CD4-positive, alpha-beta T cell (primary cell): ENCODE measurements at regions not wholly inside any gene's neighbourhood (a gene's known extent, or its start where the extent isn't known, plus 50 kb on each side); places are given as distances from the start of the nearest gene placed in this dataset.

Experiments used
- ATAC-seq: fragments of 200-7000 bp; cut with Tn5 transposase; one replicate; pipeline ENCODE4 v1.10.0; 2022; ENCODE audit warnings: mild to moderate bottlenecking; ENCODE audit not compliant: poor library complexity
- CTCF ChIA-PET: fragments of 350-600 bp; sonication (Branson Sonifier 250); formaldehyde crosslinking; loops from one replicate; lab custom pipeline; 2021; ENCODE audit warnings: antibody characterized with exemption, inconsistent platforms; lab: Charles Lee
- POLR2A ChIA-PET: fragments of 350-600 bp; sonication (Branson Sonifier 250); formaldehyde crosslinking; loops from one replicate; lab custom pipeline; 2021; ENCODE audit warnings: antibody characterized with exemption, inconsistent platforms; lab: Charles Lee
- DNase-seq, 14 experiments: peaks; one replicate each; pipeline ENCODE4 v3.0.0-alpha.2; 2013 to 2020; ENCODE audit warnings: mixed read lengths in 2 of 14
- H3K27ac ChIP-seq, 2 donors: one replicate each; pipeline versions ENCODE4 v1.5.1 to v1.7.0; 2013; ENCODE audit warnings: low read length in 2 of 2, low read depth in 1 of 2, mild to moderate bottlenecking in 1 of 2
- H3K27me3 ChIP-seq, 2 experiments: 1 replicate in 1 of 2; 2 replicates in 1 of 2; pipeline versions ENCODE4 v1.6.1 to v1.7.0; 2013; ENCODE audit warnings: low read length in 2 of 2, control low read depth in 1 of 2, mild to moderate bottlenecking in 1 of 2, moderate library complexity in 1 of 2; ENCODE audit not compliant: insufficient read depth in 2 of 2, control insufficient read depth in 1 of 2
- H3K36me3 ChIP-seq: one replicate; pipeline ENCODE4 v1.6.1; 2013; ENCODE audit warnings: low read length, control low read depth; ENCODE audit not compliant: insufficient read depth
- H3K4me1 ChIP-seq: one replicate; pipeline ENCODE4 v1.6.1; 2013; ENCODE audit warnings: low read length, control low read depth; ENCODE audit not compliant: insufficient read depth
- H3K4me3 ChIP-seq: one replicate; pipeline ENCODE4 v1.5.1; 2013; ENCODE audit warnings: mild to moderate bottlenecking, low read length, moderate library complexity
- H3K9me3 ChIP-seq, 2 experiments: 1 replicate in 1 of 2; 2 replicates in 1 of 2; pipeline versions ENCODE4 v1.6.1 to v1.7.0; 2013; ENCODE audit warnings: low read length in 2 of 2, mild to moderate bottlenecking in 2 of 2, control low read depth in 1 of 2, moderate library complexity in 1 of 2; ENCODE audit not compliant: control insufficient read depth in 1 of 2, insufficient read depth in 1 of 2
- H3K27ac Mint-ChIP-seq: one replicate; pipeline ENCODE4 v1.8.0; 2020; ENCODE audit warnings: mixed read lengths
- H3K27me3 Mint-ChIP-seq: one replicate; pipeline ENCODE4 v1.8.0; 2021; ENCODE audit warnings: mixed read lengths
- H3K36me3 Mint-ChIP-seq: one replicate; pipeline ENCODE4 v1.8.0; 2021; ENCODE audit warnings: low read depth, mixed read lengths
- H3K4me1 Mint-ChIP-seq: one replicate; pipeline ENCODE4 v1.8.0; 2021; ENCODE audit warnings: low read depth, mixed read lengths
- H3K4me3 Mint-ChIP-seq: one replicate; pipeline ENCODE4 v1.8.0; 2020; ENCODE audit warnings: mild to moderate bottlenecking, mixed read lengths
- H3K9me3 Mint-ChIP-seq: one replicate; pipeline ENCODE4 v1.8.0; 2020; ENCODE audit warnings: mixed read lengths
- intact Hi-C, 2 experiments: fragments of 100-400 bp; cut with DNase I in 1 of 2; cut with micrococcal nuclease in 1 of 2; formaldehyde crosslinking; loops; one replicate each; pipeline versions ENCODE4 v1.15.1 to v1.9.0; 2023 to 2025; cut with DNase I, micrococcal nuclease
- TF ChIP-seq, protein P1 (sequence below): fragments of 200-600 bp; IDR thresholded peaks from one replicate; pipeline ENCODE4 v1.8.0; 2022; ENCODE audit warnings: antibody characterized with exemption, mild to moderate bottlenecking

GRCh38 chr9:29966247-29966646, 2393.0 kb upstream of the C9orf72 start:
- Histone ChIP-seq H3K27ac (no peak overlapping the region), H3K4me1 (no peaks in the 10 kb centered on the region), H3K9me3 (peaks cover 0 to 15% of the 10 kb centered on the region in 2 experiments), H3K27me3 (no peaks in the 10 kb centered on the region), H3K36me3 (no peaks in the 10 kb centered on the region), H3K4me3 (no peak overlapping the region)
- ChIA-PET POLR2A (no interaction called here), CTCF (interaction anchor here (1.0 kb wide), 1 partner anchor 44 kb away, joined by 3 read pairs; no protein-coding TSS in a partner anchor)
- Mint-ChIP-seq H3K27ac (no peak overlapping the region), H3K9me3 (no peaks in the 10 kb centered on the region), H3K4me1 (no peaks in the 10 kb centered on the region), H3K36me3 (no peaks in the 10 kb centered on the region), H3K27me3 (no peaks in the 10 kb centered on the region), H3K4me3 (no peak overlapping the region)
- no peak for ATAC-seq
- TF ChIP-seq, protein P1, sequence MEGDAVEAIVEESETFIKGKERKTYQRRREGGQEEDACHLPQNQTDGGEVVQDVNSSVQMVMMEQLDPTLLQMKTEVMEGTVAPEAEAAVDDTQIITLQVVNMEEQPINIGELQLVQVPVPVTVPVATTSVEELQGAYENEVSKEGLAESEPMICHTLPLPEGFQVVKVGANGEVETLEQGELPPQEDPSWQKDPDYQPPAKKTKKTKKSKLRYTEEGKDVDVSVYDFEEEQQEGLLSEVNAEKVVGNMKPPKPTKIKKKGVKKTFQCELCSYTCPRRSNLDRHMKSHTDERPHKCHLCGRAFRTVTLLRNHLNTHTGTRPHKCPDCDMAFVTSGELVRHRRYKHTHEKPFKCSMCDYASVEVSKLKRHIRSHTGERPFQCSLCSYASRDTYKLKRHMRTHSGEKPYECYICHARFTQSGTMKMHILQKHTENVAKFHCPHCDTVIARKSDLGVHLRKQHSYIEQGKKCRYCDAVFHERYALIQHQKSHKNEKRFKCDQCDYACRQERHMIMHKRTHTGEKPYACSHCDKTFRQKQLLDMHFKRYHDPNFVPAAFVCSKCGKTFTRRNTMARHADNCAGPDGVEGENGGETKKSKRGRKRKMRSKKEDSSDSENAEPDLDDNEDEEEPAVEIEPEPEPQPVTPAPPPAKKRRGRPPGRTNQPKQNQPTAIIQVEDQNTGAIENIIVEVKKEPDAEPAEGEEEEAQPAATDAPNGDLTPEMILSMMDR = no peak
- no peak for DNase-seq
- intact Hi-C loops = no loop called here

- intact Hi-C loops = no loop called here
- Mint-ChIP-seq H3K4me1 (no peaks in the 10 kb centered on the region), H3K36me3 (no peaks in the 10 kb centered on the region), H3K27me3 (no peaks in the 10 kb centered on the region), H3K9me3 (no peaks in the 10 kb centered on the region), H3K27ac (no peak overlapping the region), H3K4me3 (no peak overlapping the region)
- no peak overlapping the region for H3K27ac ChIP-seq
- H3K4me3 ChIP-seq = no peak overlapping the region
- DNase-seq (no peak), ATAC-seq (no peak)
- H3K27me3 ChIP-seq = no peaks in the 10 kb centered on the region
- no peaks in the 10 kb centered on the region for H3K36me3 ChIP-seq
- POLR2A ChIA-PET = no interaction called here
- no peaks in the 10 kb centered on the region for H3K4me1 ChIP-seq
- CTCF ChIA-PET = no interaction called here
- TF ChIP-seq, protein P1 = no peak
- H3K9me3 ChIP-seq = peaks cover 0 to 18% of the 10 kb centered on the region in 2 experiments
Observed at GRCh38 chr9:29968831-29969230, 2395.6 kb upstream of the C9orf72 start.

DNA sequence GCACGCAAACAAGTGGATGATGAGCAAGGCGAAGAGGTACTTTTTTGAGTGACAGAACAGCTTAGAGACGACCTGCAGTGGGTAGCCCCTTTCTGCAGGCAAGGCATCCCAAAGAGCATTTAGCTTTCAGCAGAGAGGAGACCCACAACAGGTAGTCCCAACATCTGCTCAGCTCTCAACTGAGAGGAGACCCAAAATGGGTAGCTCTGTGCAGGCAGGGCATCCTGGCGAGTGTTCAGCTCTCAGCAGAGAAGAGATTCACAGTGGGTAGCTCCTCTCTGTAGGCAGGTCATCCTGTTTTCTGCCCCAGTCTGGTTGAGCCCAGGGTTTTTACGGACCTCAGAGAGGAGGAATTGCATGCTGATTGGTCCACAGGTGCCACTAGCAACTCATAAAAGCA, 2396.1 kb upstream of the C9orf72 start:
- DNase-seq = no peak
- H3K36me3 ChIP-seq = no peaks in the 10 kb centered on the region
- Mint-ChIP-seq H3K36me3 (no peaks in the 10 kb centered on the region), H3K4me3 (no peak overlapping the region), H3K27me3 (no peaks in the 10 kb centered on the region), H3K27ac (no peak overlapping the region), H3K9me3 (no peaks in the 10 kb centered on the region), H3K4me1 (no peaks in the 10 kb centered on the region)
- CTCF ChIA-PET = no interaction called here
- H3K9me3 ChIP-seq = peaks cover 0 to 18% of the 10 kb centered on the region in 2 experiments
- intact Hi-C loops = no loop called here
- ATAC-seq = no peak
- no peak overlapping the region for H3K27ac ChIP-seq
- no peaks in the 10 kb centered on the region for H3K4me1 ChIP-seq
- TF ChIP-seq, protein P1 = no peak
- no peaks in the 10 kb centered on the region for H3K27me3 ChIP-seq
- POLR2A ChIA-PET = no interaction called here
- H3K4me3 ChIP-seq = no peak overlapping the region
